ENCODE measurements at regions not wholly inside any gene's neighbourhood (a gene's known extent, or its start where the extent isn't known, plus 50 kb on each side); places are given as distances from the start of the nearest gene placed in this dataset.

- TF ChIP-seq FOXM1 (IDR thresholded peaks at IDR 0.05; ENCODE audit: borderline replicate concordance) (no peak), BHLHE40 (IDR thresholded peaks at IDR 0.05; ENCODE audit: borderline replicate concordance) (no peak), NFRKB (IDR thresholded peaks at IDR 0.05) (no peak), SP1 (IDR thresholded peaks at IDR 0.05) (no peak), ELF4 (IDR thresholded peaks at IDR 0.05) (no peak), LEF1 (IDR thresholded peaks at IDR 0.05; ENCODE audit: borderline replicate concordance) (no peak), TARDBP (IDR thresholded peaks at IDR 0.05) (no peak), FOXA1 (IDR thresholded peaks at IDR 0.05) (no peak), FOXK2 (IDR thresholded peaks at IDR 0.05) (no peak), L3MBTL2 (conservative IDR thresholded peaks at IDR 0.05) (no peak), ZNF384 (IDR thresholded peaks at IDR 0.05) (no peak), ARNT (IDR thresholded peaks at IDR 0.05) (no peak), HDGF (IDR thresholded peaks at IDR 0.05; ENCODE audit: borderline replicate concordance) (no peak), PKNOX1 (IDR thresholded peaks at IDR 0.05) (no peak)
Measured at GRCh38 chr15:60061758-60062157, 57.6 kb downstream of the FOXB1 start.
